PC-9 (cell line): ENCODE measurements at regions not wholly inside any gene's neighbourhood (a gene's known extent, or its start where the extent isn't known, plus 50 kb on each side); places are given as distances from the start of the nearest gene placed in this dataset.
A peak's percentile ranks its signal among the peaks of the same experiment; 100 is the strongest.

Source experiments
- BruUV-seq: library from RNA; stranded (reverse); fragments of 400-500 nt; replicated peaks from 2 replicates; lab custom pipeline; 2021; lab: Mats Ljungman, UMichigan
- CTCF ChIA-PET: fragments of 300-600 bp; sonication (Branson Sonifier 250); formaldehyde crosslinking; loops from one replicate; lab custom pipeline; 2022; ENCODE audit warnings: antibody characterized with exemption; lab: Charles Lee
- POLR2A ChIA-PET: fragments of 300-600 bp; sonication (Branson Sonifier 250); formaldehyde crosslinking; loops from one replicate; lab custom pipeline; 2022; ENCODE audit warnings: antibody characterized with exemption; ENCODE audit not compliant: unreplicated experiment; lab: Charles Lee
- DNase-seq, 2 experiments: peaks; one replicate each; pipeline versions ENCODE4 v3.0.0 to v3.0.0-alpha.2; 2015 to 2022; ENCODE audit warnings: mixed read lengths in 1 of 2
- H2AFZ ChIP-seq: fragments of 200-600 bp; sonication (generic); 2 replicates; pipeline ENCODE4 v1.8.1; 2017; ENCODE audit warnings: antibody characterized with exemption
- H3F3A ChIP-seq: fragments of 200-600 bp; sonication (generic); 2 replicates; pipeline ENCODE4 v1.8.1; 2017; ENCODE audit warnings: antibody characterized with exemption, mild to moderate bottlenecking, low read depth; ENCODE audit not compliant: insufficient read depth
- H3K27ac ChIP-seq: fragments of 200-600 bp; sonication (generic); 2 replicates; pipeline ENCODE4 v1.6.1; 2016; ENCODE audit warnings: mixed run types
- H3K27me3 ChIP-seq: fragments of 200-600 bp; sonication (generic); 2 replicates; pipeline ENCODE4 v1.6.1; 2016; ENCODE audit warnings: low read depth, mixed run types; ENCODE audit not compliant: insufficient read depth
- H3K36me3 ChIP-seq: fragments of 200-600 bp; sonication (generic); 2 replicates; pipeline ENCODE4 v1.6.1; 2016; ENCODE audit warnings: low read depth, mixed run types
- H3K4me1 ChIP-seq: fragments of 200-600 bp; sonication (generic); replicated peaks from 2 replicates; pipeline ENCODE4 v1.6.1; 2016; ENCODE audit warnings: mixed run types; ENCODE audit not compliant: insufficient read depth
- H3K4me2 ChIP-seq: fragments of 200-600 bp; sonication (generic); 2 replicates; pipeline ENCODE4 v1.6.1; 2017; ENCODE audit warnings: mixed run types
- H3K4me3 ChIP-seq: fragments of 200-600 bp; sonication (generic); 2 replicates; pipeline ENCODE4 v1.6.1; 2016; ENCODE audit warnings: mixed run types
- H3K79me2 ChIP-seq: fragments of 200-600 bp; sonication (generic); 2 replicates; pipeline ENCODE4 v1.6.1; 2017; ENCODE audit warnings: low read depth, mixed run types
- H3K9me2 ChIP-seq: fragments of 200-600 bp; sonication (generic); 2 replicates; pipeline ENCODE4 v1.8.1; 2017; ENCODE audit warnings: mild to moderate bottlenecking; ENCODE audit not compliant: insufficient read depth
- H3K9me3 ChIP-seq: fragments of 200-600 bp; sonication (generic); 2 replicates; pipeline ENCODE4 v1.8.1; 2016; ENCODE audit warnings: low read depth; ENCODE audit not compliant: insufficient read depth
- H4K20me1 ChIP-seq: fragments of 200-600 bp; sonication (generic); 2 replicates; pipeline ENCODE4 v1.8.1; 2017; ENCODE audit not compliant: insufficient read depth
- EZH2 ChIP-seq: fragments of 200-600 bp; sonication (generic); IDR thresholded peaks from 2 replicates; pipeline ENCODE4 v1.8.0; 2017; ENCODE audit warnings: antibody characterized with exemption, low read depth
- intact Hi-C: fragments of 100-400 bp; cut with micrococcal nuclease; formaldehyde crosslinking; loops from one replicate; pipeline ENCODE4 v1.10.0; 2022; ENCODE audit not compliant: unreplicated experiment
- TF ChIP-seq, protein P1 (sequence below): fragments of 200-600 bp; sonication (generic); conservative IDR thresholded peaks from 2 replicates; pipeline ENCODE4 v1.6.1; 2017; ENCODE audit warnings: mixed run types, antibody characterized with exemption, mild to moderate bottlenecking, moderate library complexity

DNA sequence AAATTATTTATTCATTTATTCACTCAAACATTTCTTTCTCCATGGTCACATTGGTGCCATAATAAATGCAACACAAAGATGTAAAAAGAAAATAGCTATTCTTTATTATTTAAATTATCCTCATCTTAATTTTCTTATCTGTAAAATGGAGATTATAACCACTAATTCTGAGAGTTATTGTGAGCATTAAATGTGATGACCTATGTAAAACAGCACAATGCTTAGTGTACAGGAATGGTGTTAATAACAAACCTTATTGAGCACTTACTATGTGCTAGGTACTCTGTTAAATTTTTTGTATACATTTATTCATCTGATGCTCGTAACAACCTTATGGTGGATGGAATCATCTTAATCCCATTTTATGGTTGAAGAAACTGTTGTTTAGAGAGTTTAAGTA lies 84.6 kb downstream of the NTMT2 start:
- Histone ChIP-seq H2AFZ (peak overlapping the region; percentile 3; the same call in 1 of the 2 replicates), H3K9me2 (no peaks in the 10 kb centered on the region), H3F3A (no peaks in the 10 kb centered on the region), H3K36me3 (no peaks in the 10 kb centered on the region), H3K79me2 (no peaks in the 10 kb centered on the region), H3K4me2 (no peak overlapping the region), H3K9me3 (no peaks in the 10 kb centered on the region; the same call in 1 of the 2 replicates), H3K27ac (no peak overlapping the region), H3K4me1 (no peaks in the 10 kb centered on the region), H4K20me1 (0 out of 2 replicates have a peak, but pooled peaks cover 3% of the 10 kb centered on the region), H3K27me3 (no peaks in the 10 kb centered on the region), H3K4me3 (no peak overlapping the region)
- ChIA-PET POLR2A (no interaction called here), CTCF (no interaction called here)
- intact Hi-C loops, result no loop called here
- DNase-seq, result no peak
- no peak for TF ChIP-seq EZH2
- TF ChIP-seq, protein P1, sequence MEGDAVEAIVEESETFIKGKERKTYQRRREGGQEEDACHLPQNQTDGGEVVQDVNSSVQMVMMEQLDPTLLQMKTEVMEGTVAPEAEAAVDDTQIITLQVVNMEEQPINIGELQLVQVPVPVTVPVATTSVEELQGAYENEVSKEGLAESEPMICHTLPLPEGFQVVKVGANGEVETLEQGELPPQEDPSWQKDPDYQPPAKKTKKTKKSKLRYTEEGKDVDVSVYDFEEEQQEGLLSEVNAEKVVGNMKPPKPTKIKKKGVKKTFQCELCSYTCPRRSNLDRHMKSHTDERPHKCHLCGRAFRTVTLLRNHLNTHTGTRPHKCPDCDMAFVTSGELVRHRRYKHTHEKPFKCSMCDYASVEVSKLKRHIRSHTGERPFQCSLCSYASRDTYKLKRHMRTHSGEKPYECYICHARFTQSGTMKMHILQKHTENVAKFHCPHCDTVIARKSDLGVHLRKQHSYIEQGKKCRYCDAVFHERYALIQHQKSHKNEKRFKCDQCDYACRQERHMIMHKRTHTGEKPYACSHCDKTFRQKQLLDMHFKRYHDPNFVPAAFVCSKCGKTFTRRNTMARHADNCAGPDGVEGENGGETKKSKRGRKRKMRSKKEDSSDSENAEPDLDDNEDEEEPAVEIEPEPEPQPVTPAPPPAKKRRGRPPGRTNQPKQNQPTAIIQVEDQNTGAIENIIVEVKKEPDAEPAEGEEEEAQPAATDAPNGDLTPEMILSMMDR, result no peak
- no TSS peak for BruUV-seq

DNA sequence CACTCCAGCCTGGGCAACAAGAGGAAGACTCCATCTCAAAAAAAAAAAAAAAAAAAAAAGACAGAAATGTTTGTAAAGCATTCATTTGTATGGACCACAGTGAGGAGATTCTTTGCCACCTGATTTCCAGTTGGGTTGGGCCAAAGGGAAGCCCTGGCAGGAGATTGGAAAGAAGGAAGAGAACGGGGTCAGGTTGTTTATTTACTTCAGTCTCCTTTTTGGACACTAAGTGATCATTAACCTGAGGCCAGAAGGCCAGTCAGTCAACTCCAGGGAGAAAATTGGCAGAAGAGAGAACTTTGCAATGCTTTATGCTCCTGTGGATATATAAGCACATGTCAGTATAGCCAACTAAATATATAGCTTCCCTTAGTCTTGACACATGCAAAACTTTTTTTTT lies 85.9 kb downstream of the NTMT2 start:
- H3K4me1 ChIP-seq, result no peaks in the 10 kb centered on the region
- CTCF ChIA-PET, result no interaction called here
- H3F3A ChIP-seq, result no peaks in the 10 kb centered on the region
- no peak overlapping the region for H3K27ac ChIP-seq
- H3K79me2 ChIP-seq, result no peaks in the 10 kb centered on the region
- no TSS peak for BruUV-seq
- no peak overlapping the region for H3K4me2 ChIP-seq
- no peak overlapping the region for H3K4me3 ChIP-seq
- no peaks in the 10 kb centered on the region for H3K27me3 ChIP-seq
- H4K20me1 ChIP-seq, result 0 out of 2 replicates have a peak, but pooled peaks cover 3% of the 10 kb centered on the region
- TF ChIP-seq, protein P1, result no peak
- no peak for TF ChIP-seq EZH2
- no peak for DNase-seq
- H2AFZ ChIP-seq, result no peak overlapping the region
- H3K9me2 ChIP-seq, result no peaks in the 10 kb centered on the region
- H3K36me3 ChIP-seq, result no peaks in the 10 kb centered on the region
- POLR2A ChIA-PET, result no interaction called here
- H3K9me3 ChIP-seq, result no peaks in the 10 kb centered on the region; the same call in 1 of the 2 replicates
- intact Hi-C loops, result no loop called here

- intact Hi-C loops, result no loop called here
- no peaks in the 10 kb centered on the region; the same call in 1 of the 2 replicates for H3F3A ChIP-seq
- CTCF ChIA-PET, result no interaction called here
These were observed 93.1 kb downstream of the NTMT2 start for GRCh38 chr1:170238704-170239391.

More at GRCh38 chr1:170238704-170239391, 93.1 kb downstream of the NTMT2 start:
- no peaks in the 10 kb centered on the region for H3K36me3 ChIP-seq
- no peak overlapping the region for H3K27ac ChIP-seq
- H3K79me2 ChIP-seq, result no peaks in the 10 kb centered on the region
- no peak overlapping the region for H3K4me3 ChIP-seq
- no peaks in the 10 kb centered on the region for H3K27me3 ChIP-seq
- TF ChIP-seq EZH2, result no peak
- TF ChIP-seq, protein P1, result no peak
- H3K4me2 ChIP-seq, result no peak overlapping the region
- no peaks in the 10 kb centered on the region for H3K9me2 ChIP-seq
- 0 out of 2 replicates have a peak overlapping the region, but pooled peaks have one; percentile 28 for H2AFZ ChIP-seq
- POLR2A ChIA-PET, result no interaction called here
- no peak for DNase-seq
- 0 out of 2 replicates have a peak, but pooled peaks cover under 1% of the 10 kb centered on the region for H4K20me1 ChIP-seq
- no TSS peak for BruUV-seq
- no peaks in the 10 kb centered on the region for H3K4me1 ChIP-seq
- no peaks in the 10 kb centered on the region for H3K9me3 ChIP-seq
